Caco-2 (cell line): ENCODE measurements at regions not wholly inside any gene's neighbourhood (a gene's known extent, or its start where the extent isn't known, plus 50 kb on each side); places are given as distances from the start of the nearest gene placed in this dataset.

Experiments
- BruUV-seq: library from RNA; stranded (reverse); fragments of 400-500 nt; replicated peaks from 2 replicates; lab custom pipeline; 2021; lab: Mats Ljungman, UMichigan
- CTCF ChIA-PET: fragments of 300-600 bp; sonication (Branson Sonifier 250); formaldehyde crosslinking; loops from one replicate; lab custom pipeline; 2022; ENCODE audit warnings: antibody characterized with exemption; lab: Charles Lee
- POLR2A ChIA-PET: fragments of 300-600 bp; sonication (Branson Sonifier 250); formaldehyde crosslinking; loops from one replicate; lab custom pipeline; 2022; ENCODE audit warnings: antibody characterized with exemption; lab: Charles Lee
- DNase-seq, 2 experiments: peaks; one replicate each; pipeline versions ENCODE4 v3.0.0 to v3.0.0-alpha.2; 2020 to 2022
- H3K27me3 ChIP-seq: replicated peaks from 2 replicates; pipeline ENCODE4 v1.6.0; 2011; ENCODE audit warnings: low read length; ENCODE audit not compliant: control insufficient read depth, insufficient read depth
- H3K36me3 ChIP-seq: 2 replicates; pipeline ENCODE4 v1.5.1; 2011; ENCODE audit warnings: low read length; ENCODE audit not compliant: control insufficient read depth, insufficient read depth
- H3K4me1 ChIP-seq: fragments of 250-450 bp; sonication (Bioruptor Pico); 2 replicates; pipeline ENCODE4 v1.5.1; 2020; ENCODE audit warnings: mild to moderate bottlenecking
- H3K4me3 ChIP-seq: 2 replicates; pipeline ENCODE4 v1.5.1; 2011; ENCODE audit warnings: low read depth, mild to moderate bottlenecking, control low read depth, low read length
- H3K9me3 ChIP-seq: fragments of 250-450 bp; sonication (Bioruptor Pico); 2 replicates; pipeline ENCODE4 v1.5.1; 2020; ENCODE audit warnings: mild to moderate bottlenecking, moderate library complexity
- H3K27ac Mint-ChIP-seq: one replicate; pipeline ENCODE4 v1.8.0; 2022; ENCODE audit warnings: mixed read lengths; ENCODE audit not compliant: unreplicated experiment
- H3K27me3 Mint-ChIP-seq: one replicate; pipeline ENCODE4 v1.8.0; 2022; ENCODE audit warnings: mixed read lengths; ENCODE audit not compliant: insufficient read depth, unreplicated experiment
- H3K36me3 Mint-ChIP-seq: one replicate; pipeline ENCODE4 v1.8.0; 2022; ENCODE audit warnings: mild to moderate bottlenecking, mixed read lengths; ENCODE audit not compliant: insufficient read depth, unreplicated experiment
- H3K4me1 Mint-ChIP-seq: one replicate; pipeline ENCODE4 v1.8.0; 2022; ENCODE audit warnings: low read depth, mixed read lengths; ENCODE audit not compliant: unreplicated experiment
- H3K4me3 Mint-ChIP-seq: one replicate; pipeline ENCODE4 v1.8.0; 2022; ENCODE audit warnings: mild to moderate bottlenecking, moderate library complexity, mixed read lengths; ENCODE audit not compliant: unreplicated experiment
- H3K9me3 Mint-ChIP-seq: one replicate; pipeline ENCODE4 v1.8.0; 2022; ENCODE audit warnings: mixed read lengths; ENCODE audit not compliant: unreplicated experiment
- intact Hi-C: fragments of 100-400 bp; cut with micrococcal nuclease; formaldehyde crosslinking; loops from one replicate; pipeline ENCODE4 v1.10.0; 2022; ENCODE audit not compliant: unreplicated experiment
- TF ChIP-seq, protein P1 (sequence below), 2 experiments: fragments of 200-600 bp in 1 of 2; IDR thresholded peaks; 1 replicate in 1 of 2; 2 replicates in 1 of 2; pipeline versions ENCODE4 v1.5.1 to v1.8.0; 2011 to 2022; ENCODE audit warnings: antibody characterized with exemption in 1 of 2, control low read depth in 1 of 2, inconsistent platforms in 1 of 2, low read depth in 1 of 2, low read length in 1 of 2, mild to moderate bottlenecking in 1 of 2, moderate library complexity in 1 of 2; ENCODE audit not compliant: insufficient read depth in 1 of 2, severe bottlenecking in 1 of 2, unreplicated experiment in 1 of 2

DNA sequence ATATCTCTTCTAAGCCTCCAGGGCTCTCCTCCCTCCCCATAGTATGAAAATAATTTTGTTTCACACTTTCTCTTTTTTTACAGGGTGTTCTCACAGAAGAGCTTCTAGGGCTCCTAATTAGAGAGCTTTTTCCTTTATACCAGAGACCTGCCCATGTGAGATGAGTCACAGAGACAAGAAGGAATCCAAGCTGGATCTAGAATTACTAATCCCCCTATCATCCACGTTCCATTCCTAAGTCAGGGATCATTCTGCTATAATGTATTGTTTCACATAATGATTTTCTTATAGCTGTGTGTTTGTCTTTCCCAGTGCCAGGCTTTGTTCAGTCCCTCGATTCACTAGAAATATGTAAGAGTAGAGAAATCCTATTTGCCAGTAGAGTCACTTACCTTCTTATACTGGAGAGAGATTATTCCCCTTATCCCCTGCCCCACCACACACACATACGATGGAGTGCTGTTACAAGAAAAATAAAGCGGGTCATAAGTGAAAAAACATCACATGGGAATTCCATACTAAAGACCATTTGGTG, 778.3 kb upstream of the LRRC4C start:
- no peaks in the 10 kb centered on the region for H3K36me3 ChIP-seq
- DNase-seq = no peak
- Mint-ChIP-seq H3K4me3 (no peak overlapping the region), H3K36me3 (no peaks in the 10 kb centered on the region), H3K27me3 (peaks cover 2% of the 10 kb centered on the region), H3K9me3 (peaks cover 10% of the 10 kb centered on the region), H3K27ac (no peak overlapping the region), H3K4me1 (no peaks in the 10 kb centered on the region)
- TF ChIP-seq, protein P1, sequence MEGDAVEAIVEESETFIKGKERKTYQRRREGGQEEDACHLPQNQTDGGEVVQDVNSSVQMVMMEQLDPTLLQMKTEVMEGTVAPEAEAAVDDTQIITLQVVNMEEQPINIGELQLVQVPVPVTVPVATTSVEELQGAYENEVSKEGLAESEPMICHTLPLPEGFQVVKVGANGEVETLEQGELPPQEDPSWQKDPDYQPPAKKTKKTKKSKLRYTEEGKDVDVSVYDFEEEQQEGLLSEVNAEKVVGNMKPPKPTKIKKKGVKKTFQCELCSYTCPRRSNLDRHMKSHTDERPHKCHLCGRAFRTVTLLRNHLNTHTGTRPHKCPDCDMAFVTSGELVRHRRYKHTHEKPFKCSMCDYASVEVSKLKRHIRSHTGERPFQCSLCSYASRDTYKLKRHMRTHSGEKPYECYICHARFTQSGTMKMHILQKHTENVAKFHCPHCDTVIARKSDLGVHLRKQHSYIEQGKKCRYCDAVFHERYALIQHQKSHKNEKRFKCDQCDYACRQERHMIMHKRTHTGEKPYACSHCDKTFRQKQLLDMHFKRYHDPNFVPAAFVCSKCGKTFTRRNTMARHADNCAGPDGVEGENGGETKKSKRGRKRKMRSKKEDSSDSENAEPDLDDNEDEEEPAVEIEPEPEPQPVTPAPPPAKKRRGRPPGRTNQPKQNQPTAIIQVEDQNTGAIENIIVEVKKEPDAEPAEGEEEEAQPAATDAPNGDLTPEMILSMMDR (IDR thresholded peaks at IDR 0.05; ENCODE audit: insufficient read depth in 1 of 2, low read depth in 1 of 2, low read length in 1 of 2, severe bottlenecking in 1 of 2, unreplicated experiment in 1 of 2) = no peak
- no peak overlapping the region for H3K4me3 ChIP-seq
- no peaks in the 10 kb centered on the region for H3K27me3 ChIP-seq
- no TSS peak for BruUV-seq
- H3K4me1 ChIP-seq = no peaks in the 10 kb centered on the region
- ChIA-PET CTCF (no interaction called here), POLR2A (no interaction called here)
- H3K9me3 ChIP-seq = no peaks in the 10 kb centered on the region
- intact Hi-C loops = no loop called here

DNA sequence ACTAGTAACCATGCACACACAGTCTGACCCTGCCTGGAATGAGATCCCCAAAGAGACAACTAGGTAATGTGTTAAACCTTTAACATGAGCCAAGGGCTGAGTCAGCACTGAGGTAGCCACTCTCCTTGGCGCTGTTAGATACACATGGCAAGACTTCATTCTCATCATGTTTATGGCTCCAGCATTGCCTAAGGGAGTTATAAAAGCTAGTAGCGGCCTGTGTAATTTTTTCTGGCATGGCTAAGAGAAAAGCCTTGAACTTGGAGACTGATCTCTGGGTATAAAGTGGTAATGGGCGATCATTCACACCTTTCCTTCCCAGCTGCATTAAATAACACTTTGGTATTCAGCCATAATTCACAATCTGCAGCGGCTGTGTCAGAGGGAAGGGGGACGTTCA, 779.7 kb upstream of the LRRC4C start:
- H3K9me3 ChIP-seq = no peaks in the 10 kb centered on the region
- no TSS peak for BruUV-seq
- H3K4me1 ChIP-seq = no peaks in the 10 kb centered on the region
- intact Hi-C loops = no loop called here
- H3K4me1 Mint-ChIP-seq = no peaks in the 10 kb centered on the region
- peaks cover 10% of the 10 kb centered on the region for H3K9me3 Mint-ChIP-seq
- no peaks in the 10 kb centered on the region for H3K27me3 ChIP-seq
- POLR2A ChIA-PET = no interaction called here
- H3K36me3 Mint-ChIP-seq = no peaks in the 10 kb centered on the region
- H3K27ac Mint-ChIP-seq = no peak overlapping the region
- peaks cover 2% of the 10 kb centered on the region for H3K27me3 Mint-ChIP-seq
- TF ChIP-seq, protein P1 (IDR thresholded peaks at IDR 0.05; ENCODE audit: insufficient read depth in 1 of 2, low read depth in 1 of 2, low read length in 1 of 2, severe bottlenecking in 1 of 2, unreplicated experiment in 1 of 2) = no peak
- CTCF ChIA-PET = no interaction called here
- H3K36me3 ChIP-seq = no peaks in the 10 kb centered on the region
- no peak for DNase-seq
- H3K4me3 ChIP-seq = no peak overlapping the region
- no peak overlapping the region for H3K4me3 Mint-ChIP-seq

DNA sequence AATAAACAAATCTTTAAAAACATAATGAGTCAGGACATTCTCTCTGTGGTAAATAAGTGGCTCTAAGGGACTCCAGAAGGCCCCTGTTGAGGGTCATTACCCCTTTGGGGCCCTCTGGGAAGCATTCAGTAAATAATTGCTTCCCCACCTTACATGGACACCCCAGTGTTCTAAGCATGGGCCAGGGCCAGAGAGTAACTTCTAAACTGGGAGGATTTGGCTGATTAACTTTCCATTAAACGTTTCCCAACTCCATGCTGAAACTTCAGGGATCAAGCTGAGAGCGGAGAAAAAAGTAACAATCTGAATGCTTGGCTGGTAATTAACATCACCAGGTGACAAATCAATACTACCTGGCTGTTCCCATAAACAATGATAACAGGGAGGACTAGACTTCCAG, 783.9 kb upstream of the LRRC4C start:
- intact Hi-C loops = no loop called here
- Histone ChIP-seq H3K27me3 (no peaks in the 10 kb centered on the region), H3K4me1 (no peaks in the 10 kb centered on the region), H3K9me3 (no peaks in the 10 kb centered on the region), H3K4me3 (no peak overlapping the region), H3K36me3 (no peaks in the 10 kb centered on the region)
- TF ChIP-seq, protein P1 (IDR thresholded peaks at IDR 0.05; ENCODE audit: insufficient read depth in 1 of 2, low read depth in 1 of 2, low read length in 1 of 2, severe bottlenecking in 1 of 2, unreplicated experiment in 1 of 2) = no peak
- Mint-ChIP-seq H3K4me1 (no peaks in the 10 kb centered on the region), H3K27me3 (peaks cover 2% of the 10 kb centered on the region), H3K4me3 (no peak overlapping the region), H3K36me3 (no peaks in the 10 kb centered on the region), H3K27ac (no peak overlapping the region), H3K9me3 (no peaks in the 10 kb centered on the region)
- ChIA-PET CTCF (no interaction called here), POLR2A (no interaction called here)
- BruUV-seq = no TSS peak
- no peak for DNase-seq
